Liver (tissue), 8 donors: ENCODE measurements at regions not wholly inside any gene's neighbourhood (a gene's known extent, or its start where the extent isn't known, plus 50 kb on each side); places are given as distances from the start of the nearest gene placed in this dataset.

Experiments
- DNase-seq: peaks from one replicate; pipeline ENCODE4 v3.0.0-alpha.2; 2017; ENCODE audit warnings: low spot score
- H3K27ac ChIP-seq, 2 donors: one replicate each; pipeline ENCODE4 v1.7.0; 2013; ENCODE audit warnings: inconsistent platforms in 2 of 2, low read length in 2 of 2, control low read depth in 1 of 2, low read depth in 1 of 2, mild to moderate bottlenecking in 1 of 2
- H3K27me3 ChIP-seq, 4 donors: one replicate each; pipeline versions ENCODE4 v1.6.1 to v1.7.0; 2013; ENCODE audit warnings: low read length in 3 of 4, inconsistent platforms in 1 of 4, mild to moderate bottlenecking in 1 of 4, moderate library complexity in 1 of 4; ENCODE audit not compliant: control insufficient read depth in 4 of 4, insufficient read depth in 4 of 4
- H3K36me3 ChIP-seq, 4 donors: one replicate each; pipeline versions ENCODE4 v1.6.1 to v1.7.0; 2013; ENCODE audit warnings: low read length in 3 of 4, mild to moderate bottlenecking in 3 of 4, low read depth in 1 of 4, moderate library complexity in 1 of 4; ENCODE audit not compliant: control insufficient read depth in 4 of 4, insufficient read depth in 3 of 4
- H3K4me1 ChIP-seq, 4 donors: one replicate each; pipeline versions ENCODE4 v1.6.1 to v1.7.0; 2013; ENCODE audit warnings: low read length in 3 of 4, mild to moderate bottlenecking in 3 of 4, moderate library complexity in 1 of 4; ENCODE audit not compliant: control insufficient read depth in 4 of 4, insufficient read depth in 4 of 4
- H3K4me3 ChIP-seq, 3 donors: one replicate each; pipeline versions ENCODE4 v1.6.1 to v1.7.0; 2013; ENCODE audit warnings: low read length in 3 of 3, control low read depth in 1 of 3, low read depth in 1 of 3, mild to moderate bottlenecking in 1 of 3
- H3K9ac ChIP-seq, 2 donors: one replicate each; pipeline ENCODE4 v1.7.0; 2013; ENCODE audit warnings: low read length in 2 of 2, mild to moderate bottlenecking in 2 of 2, moderate library complexity in 2 of 2, control low read depth in 1 of 2, low read depth in 1 of 2
- H3K9me3 ChIP-seq, 4 donors: one replicate each; pipeline versions ENCODE4 v1.6.1 to v1.7.0; 2013; ENCODE audit warnings: low read length in 3 of 4; ENCODE audit not compliant: control insufficient read depth in 4 of 4
- ATF3 ChIP-seq: IDR thresholded peaks from 2 replicates; pipeline ENCODE4 v1.6.1; 2016; ENCODE audit warnings: antibody characterized with exemption
- CTCF ChIP-seq: fragments of 150-350 bp; IDR thresholded peaks from 2 replicates; pipeline ENCODE4 v1.5.1; 2017; ENCODE audit warnings: improper control_type of control experiment, low read depth, low read length; ENCODE audit not compliant: missing input control
- GABPA ChIP-seq, 2 donors: IDR thresholded peaks in 1 of 2; conservative IDR thresholded peaks in 1 of 2; 2 replicates each; pipeline ENCODE4 v1.6.1; 2016; ENCODE audit warnings: antibody characterized with exemption in 2 of 2, mild to moderate bottlenecking in 1 of 2, moderate library complexity in 1 of 2
- JUND ChIP-seq, 2 donors: IDR thresholded peaks; 2 replicates each; pipeline ENCODE4 v1.6.1; 2016; ENCODE audit warnings: antibody characterized with exemption in 2 of 2
- RAD21 ChIP-seq, 2 donors: IDR thresholded peaks; 2 replicates each; pipeline ENCODE4 v1.6.1; 2016; ENCODE audit warnings: antibody characterized with exemption in 2 of 2, mild to moderate bottlenecking in 2 of 2
- REST ChIP-seq: IDR thresholded peaks from 2 replicates; pipeline ENCODE4 v1.6.1; 2016; ENCODE audit warnings: antibody characterized with exemption, mild to moderate bottlenecking
- RXRA ChIP-seq, 2 donors: IDR thresholded peaks; 2 replicates each; pipeline ENCODE4 v1.6.1; 2017 to 2018; ENCODE audit warnings: antibody characterized with exemption in 2 of 2, mild to moderate bottlenecking in 1 of 2
- WGBS: extraction: QIAGEN DNeasy Blood & Tissue Kit; methylation state at CpG from one replicate; pipeline ENCODE4 v1.1.7; 2013; 5-methylcytosine and 5-hydroxymethylcytosine counted together
- donor health status: healthy.
- donor health status: healthy.
- donor health status: healthy.
- donor health status: healthy.
- donor health status: healthy.

- no peak for TF ChIP-seq REST
These were observed 332.3 kb upstream of the ADAMTSL1 start (continued) for GRCh38 chr9:18141681-18142080.

- DNase-seq: no peak
- Histone ChIP-seq H3K27ac (no peak overlapping the region), H3K4me1 (no peaks in the 10 kb centered on the region), H3K4me3 (no peak overlapping the region), H3K36me3 (no peaks in the 10 kb centered on the region), H3K27me3 (no peaks in the 10 kb centered on the region), H3K9ac (no peak overlapping the region), H3K9me3 (no peaks in the 10 kb centered on the region)
- TF ChIP-seq RAD21 (IDR thresholded peaks at IDR 0.05): peak; percentile 63 to 73
- peak; percentile 21 for TF ChIP-seq CTCF
- TF ChIP-seq RXRA (IDR thresholded peaks at IDR 0.05): no peak
- WGBS: 73% methylated on average over 4 of the region's 4 CpGs
These were observed 330.7 kb upstream of the ADAMTSL1 start for GRCh38 chr9:18143073-18143745.

DNA sequence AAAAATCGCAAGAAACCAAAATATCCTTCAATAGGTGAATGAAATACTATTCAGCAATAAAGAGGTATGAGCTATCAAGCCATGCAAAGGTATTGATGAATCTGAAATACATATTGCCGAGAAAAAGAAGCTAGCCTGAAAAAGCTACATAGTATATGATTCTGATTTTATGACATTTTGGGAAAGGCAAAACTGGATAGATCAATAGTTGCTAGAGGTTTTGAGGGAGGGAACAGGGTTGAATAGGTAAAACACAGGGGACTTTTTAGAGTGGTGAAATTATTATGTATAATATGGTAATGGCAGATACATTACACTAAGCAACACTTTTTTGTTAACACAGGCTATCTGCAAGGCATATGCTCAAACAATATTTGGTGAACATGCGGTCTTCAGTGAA is 327.6 kb upstream of the ADAMTSL1 start:
- TF ChIP-seq RXRA (IDR thresholded peaks at IDR 0.05) (no peak), GABPA (IDR thresholded peaks at IDR 0.05 in 1 of 2, conservative IDR thresholded peaks at IDR 0.05 in 1 of 2) (no peak), ATF3 (no peak)
- WGBS: 89% methylated on average over 3 of the region's 3 CpGs
- Histone ChIP-seq H3K27me3 (no peaks in the 10 kb centered on the region), H3K9ac (no peak overlapping the region), H3K27ac (no peak overlapping the region), H3K4me3 (no peak overlapping the region), H3K4me1 (no peaks in the 10 kb centered on the region), H3K36me3 (no peaks in the 10 kb centered on the region), H3K9me3 (no peaks in the 10 kb centered on the region)
- no peak for DNase-seq

- 66% methylated on average over 1 of the region's 1 CpG for WGBS
- no peak for DNase-seq
These were observed 324.4 kb upstream of the ADAMTSL1 start for GRCh38 chr9:18149471-18150011.

More at GRCh38 chr9:18149471-18150011, 324.4 kb upstream of the ADAMTSL1 start:
- H3K4me3 ChIP-seq: no peak overlapping the region
- H3K27ac ChIP-seq: no peak overlapping the region
- no peaks in the 10 kb centered on the region for H3K9me3 ChIP-seq
- TF ChIP-seq CTCF (peak; percentile 12), RAD21 (IDR thresholded peaks at IDR 0.05) (peak; percentile 75 to 80), JUND (IDR thresholded peaks at IDR 0.05) (no peak)
- no peaks in the 10 kb centered on the region for H3K36me3 ChIP-seq
- no peak overlapping the region for H3K9ac ChIP-seq
- H3K27me3 ChIP-seq: no peaks in the 10 kb centered on the region
- H3K4me1 ChIP-seq: no peaks in the 10 kb centered on the region
